ENCODE measurements at regions not wholly inside any gene's neighbourhood (a gene's known extent, or its start where the extent isn't known, plus 50 kb on each side); places are given as distances from the start of the nearest gene placed in this dataset.

DNA sequence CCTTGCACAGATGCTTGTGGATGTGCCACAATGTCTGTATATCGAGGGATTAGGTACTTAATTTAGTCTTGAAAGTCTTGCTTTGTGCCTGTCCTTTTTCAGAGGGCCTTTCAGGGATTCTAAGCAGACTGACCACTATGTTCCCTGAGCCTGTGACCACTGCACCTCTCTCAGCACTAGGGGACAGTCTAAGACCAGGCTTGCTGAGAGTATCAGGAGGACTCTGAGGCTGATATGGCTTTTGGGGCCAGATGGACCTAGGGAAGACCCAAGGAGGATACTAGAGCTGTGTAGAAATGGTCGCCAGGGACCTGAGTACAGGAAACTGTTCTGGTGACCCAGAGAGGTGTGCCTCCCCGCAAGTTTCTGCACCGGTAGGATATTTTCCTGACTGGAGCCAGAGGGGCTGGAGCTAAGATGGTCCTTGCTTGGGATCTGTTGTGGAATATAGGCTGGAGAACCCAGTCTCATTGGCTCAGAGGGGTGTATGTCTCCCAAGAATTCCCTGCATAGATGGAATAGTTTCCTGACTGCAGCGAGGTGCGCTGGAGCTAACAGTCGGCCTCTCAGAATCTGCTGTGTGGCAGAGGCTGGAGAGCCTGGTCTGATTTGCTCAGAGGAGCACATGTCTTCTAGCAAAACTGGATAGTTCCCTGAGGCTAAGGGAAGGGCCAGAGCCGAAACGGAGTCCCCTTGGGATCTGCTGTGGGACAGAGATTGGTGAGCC, 213.2 kb upstream of the DCBLD2 start:
- ChIA-PET POLR2A (no interaction called here), CTCF (interaction anchor here (1.0 kb wide), 1 partner anchor 58 kb away, joined by 3 read pairs; no protein-coding TSS in a partner anchor)
- no peaks in the 10 kb centered on the region for H3K4me1 ChIP-seq
- no peaks in the 10 kb centered on the region for H3K36me3 Mint-ChIP-seq (ENCODE audit: insufficient read depth, unreplicated experiment)
- peaks cover 16% of the 10 kb centered on the region for H3K27me3 Mint-ChIP-seq (ENCODE audit: insufficient read depth, unreplicated experiment)
- H3K27me3 ChIP-seq (replicated peaks; ENCODE audit: control insufficient read depth, insufficient read depth, low read length), result no peaks in the 10 kb centered on the region
- no peak overlapping the region for H3K4me3 ChIP-seq (ENCODE audit: low read depth, low read length)
- peak in 1 of 2 experiments; percentile 15 for DNase-seq
- intact Hi-C loops (cut with micrococcal nuclease; ENCODE audit: unreplicated experiment), result loop anchor here (1.0 to 10.0 kb wide), 3 partner anchors 59 to 638 kb away; no protein-coding TSS in a partner anchor
- H3K9me3 ChIP-seq, result no peaks in the 10 kb centered on the region
- BruUV-seq (replicated peaks), result no TSS peak
- no peaks in the 10 kb centered on the region for H3K4me1 Mint-ChIP-seq (ENCODE audit: low read depth, unreplicated experiment)
- no peaks in the 10 kb centered on the region for H3K36me3 ChIP-seq (ENCODE audit: control insufficient read depth, insufficient read depth, low read length)
- H3K4me3 Mint-ChIP-seq (ENCODE audit: unreplicated experiment), result no peak overlapping the region
- TF ChIP-seq CTCF (IDR thresholded peaks at IDR 0.05; ENCODE audit: insufficient read depth in 1 of 2, low read depth in 1 of 2, low read length in 1 of 2, severe bottlenecking in 1 of 2, unreplicated experiment in 1 of 2), result peak; percentile 24 to 68
- H3K9me3 Mint-ChIP-seq (ENCODE audit: unreplicated experiment), result no peaks in the 10 kb centered on the region
- H3K27ac Mint-ChIP-seq (ENCODE audit: unreplicated experiment), result no peak overlapping the region

DNA sequence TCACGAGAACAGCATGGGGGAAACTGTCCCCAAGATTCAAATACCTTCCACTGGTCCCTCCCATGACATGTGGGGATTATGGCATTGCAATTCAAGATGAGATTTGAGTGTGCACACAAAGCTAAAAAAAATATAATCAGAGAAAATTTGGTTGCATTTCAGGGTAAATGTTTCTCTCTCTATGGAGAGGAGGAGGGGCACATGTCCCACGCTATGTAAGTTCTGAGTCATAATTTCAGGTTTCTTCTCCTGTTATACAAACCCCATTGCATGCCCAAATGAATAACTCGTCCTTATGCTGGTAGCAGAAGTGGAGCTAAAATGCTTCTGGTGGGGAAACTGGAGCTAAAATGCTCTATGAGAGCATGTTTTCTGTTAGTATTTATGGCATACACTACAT, 209.7 kb upstream of the DCBLD2 start:
- ChIA-PET CTCF (no interaction called here), POLR2A (no interaction called here)
- intact Hi-C loops (cut with micrococcal nuclease; ENCODE audit: unreplicated experiment), result loop anchor here (5.0 to 10.0 kb wide), 2 partner anchors 86 to 641 kb away; no protein-coding TSS in a partner anchor
- H3K36me3 Mint-ChIP-seq (ENCODE audit: insufficient read depth, unreplicated experiment), result no peaks in the 10 kb centered on the region
- TF ChIP-seq CTCF (IDR thresholded peaks at IDR 0.05; ENCODE audit: insufficient read depth in 1 of 2, low read depth in 1 of 2, low read length in 1 of 2, severe bottlenecking in 1 of 2, unreplicated experiment in 1 of 2), result no peak
- Histone ChIP-seq H3K4me3 (ENCODE audit: low read depth, low read length) (no peak overlapping the region), H3K9me3 (no peaks in the 10 kb centered on the region), H3K36me3 (ENCODE audit: control insufficient read depth, insufficient read depth, low read length) (no peaks in the 10 kb centered on the region), H3K4me1 (no peaks in the 10 kb centered on the region), H3K27me3 (replicated peaks; ENCODE audit: control insufficient read depth, insufficient read depth, low read length) (no peaks in the 10 kb centered on the region)
- BruUV-seq (replicated peaks), result no TSS peak
- H3K27ac Mint-ChIP-seq (ENCODE audit: unreplicated experiment), result no peak overlapping the region
- H3K9me3 Mint-ChIP-seq (ENCODE audit: unreplicated experiment), result no peaks in the 10 kb centered on the region
- H3K27me3 Mint-ChIP-seq (ENCODE audit: insufficient read depth, unreplicated experiment), result peaks cover 15% of the 10 kb centered on the region
- no peak overlapping the region for H3K4me3 Mint-ChIP-seq (ENCODE audit: unreplicated experiment)
- H3K4me1 Mint-ChIP-seq (ENCODE audit: low read depth, unreplicated experiment), result no peaks in the 10 kb centered on the region
- no peak for DNase-seq

GRCh38 chr3:99110401-99110800, 208.9 kb upstream of the DCBLD2 start:
- ChIA-PET POLR2A (no interaction called here), CTCF (no interaction called here)
- Histone ChIP-seq H3K4me1 (no peaks in the 10 kb centered on the region), H3K36me3 (ENCODE audit: control insufficient read depth, insufficient read depth, low read length) (no peaks in the 10 kb centered on the region), H3K9me3 (no peaks in the 10 kb centered on the region), H3K27me3 (replicated peaks; ENCODE audit: control insufficient read depth, insufficient read depth, low read length) (no peaks in the 10 kb centered on the region), H3K4me3 (ENCODE audit: low read depth, low read length) (no peak overlapping the region)
- H3K27ac Mint-ChIP-seq (ENCODE audit: unreplicated experiment), result no peak overlapping the region
- H3K9me3 Mint-ChIP-seq (ENCODE audit: unreplicated experiment), result no peaks in the 10 kb centered on the region
- no peaks in the 10 kb centered on the region for H3K4me1 Mint-ChIP-seq (ENCODE audit: low read depth, unreplicated experiment)
- no peak for DNase-seq
- H3K4me3 Mint-ChIP-seq (ENCODE audit: unreplicated experiment), result no peak overlapping the region
- intact Hi-C loops (cut with micrococcal nuclease; ENCODE audit: unreplicated experiment), result loop anchor here (5.0 to 10.0 kb wide), 2 partner anchors 86 to 642 kb away; no protein-coding TSS in a partner anchor
- TF ChIP-seq CTCF (IDR thresholded peaks at IDR 0.05; ENCODE audit: insufficient read depth in 1 of 2, low read depth in 1 of 2, low read length in 1 of 2, severe bottlenecking in 1 of 2, unreplicated experiment in 1 of 2), result no peak
- no TSS peak for BruUV-seq (replicated peaks)
- H3K36me3 Mint-ChIP-seq (ENCODE audit: insufficient read depth, unreplicated experiment), result no peaks in the 10 kb centered on the region
- H3K27me3 Mint-ChIP-seq (ENCODE audit: insufficient read depth, unreplicated experiment), result peaks cover 12% of the 10 kb centered on the region

All from Caco-2 (cell line).